ENCODE measurements at regions not wholly inside any gene's neighbourhood (a gene's known extent, or its start where the extent isn't known, plus 50 kb on each side); places are given as distances from the start of the nearest gene placed in this dataset.

DNA sequence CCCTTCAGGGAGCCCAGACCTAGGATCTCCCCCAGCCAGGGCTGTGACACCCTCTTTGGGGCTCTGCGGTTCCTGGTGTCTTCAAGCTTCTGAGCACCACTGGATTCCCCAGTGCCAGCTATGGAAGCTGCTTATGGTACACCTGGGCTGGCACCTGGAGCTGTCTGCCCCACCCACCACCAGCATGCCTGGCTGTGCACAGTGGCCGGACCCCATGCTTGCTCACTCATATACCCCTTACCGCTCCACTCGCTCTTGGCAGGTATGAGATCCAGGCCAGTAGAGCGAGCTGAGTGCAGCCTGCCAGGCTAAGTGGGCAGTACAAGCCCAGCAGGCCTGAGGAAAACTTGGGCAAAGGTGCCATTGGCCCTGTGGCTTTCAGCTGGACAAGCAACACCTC lies 114.0 kb downstream of the DACT1 start:
- H3K36me3 ChIP-seq (replicated peaks in 1 of 2; ENCODE audit: control insufficient read depth in 1 of 2, insufficient read depth in 2 of 2, low read length in 2 of 2), result no peaks in the 10 kb centered on the region
- no peak overlapping the region for H3K4me2 ChIP-seq (ENCODE audit: low read depth, low read length)
- WGBS (ENCODE audit: low lambda C conversion rate), result 100% methylated on average over 5 of the region's 5 CpGs
- no peak overlapping the region for H2AFZ ChIP-seq (ENCODE audit: low read length)
- H3K9me3 ChIP-seq (ENCODE audit: low read length), result no peaks in the 10 kb centered on the region
- H3K27ac ChIP-seq (ENCODE audit: extremely low read length, insufficient read depth, low read length), result no peak overlapping the region
- in situ Hi-C loops (cut with HindIII; ENCODE audit: extremely low pct_ligation_motif_present, low pct_unique_long_range_greater_than_20kb) (no loop called here), intact Hi-C loops (cut with micrococcal nuclease; ENCODE audit: unreplicated experiment) (no loop called here)
- no peaks in the 10 kb centered on the region for H4K20me1 ChIP-seq (ENCODE audit: insufficient read depth, low read length)
- 0 out of 2 replicates have a peak, but pooled peaks cover 8% of the 10 kb centered on the region for H3K4me1 ChIP-seq (ENCODE audit: insufficient read depth, low read length)
- no peak overlapping the region for H3K9ac ChIP-seq (ENCODE audit: insufficient read depth, low read depth, low read length)
- H3K27me3 ChIP-seq (ENCODE audit: control insufficient read depth in 1 of 2, insufficient read depth in 2 of 2, low read length in 2 of 2), result 0 out of 5 replicates have a peak, but pooled peaks cover 0 to 2% of the 10 kb centered on the region in 2 experiments
- no peak overlapping the region for H3K4me3 ChIP-seq (replicated peaks in 1 of 3; ENCODE audit: insufficient read depth in 1 of 3, low read depth in 2 of 3, low read length in 3 of 3)
- FAIRE-seq, result no peak
- CTCF ChIA-PET (ENCODE audit: low intra/inter-chr PET ratio, low total read pairs), result no interaction called here
- TF ChIP-seq ZNF589 (CRISPR knock-in tag; conservative IDR thresholded peaks at IDR 0.05) (no peak), GABPB1 (CRISPR knock-in tag; IDR thresholded peaks at IDR 0.05) (no peak), FOXA1 (IDR thresholded peaks at IDR 0.05) (no peak), FOXA1 (CRISPR knock-in tag; IDR thresholded peaks at IDR 0.05) (no peak), SMAD1 (CRISPR knock-in tag; IDR thresholded peaks at IDR 0.05; ENCODE audit: borderline replicate concordance, low read depth) (no peak), ZEB1 (IDR thresholded peaks at IDR 0.05; ENCODE audit: insufficient replicate concordance, low read depth) (no peak), PHF8 (CRISPR knock-in tag; IDR thresholded peaks at IDR 0.05) (no peak), DMAP1 (CRISPR knock-in tag; IDR thresholded peaks at IDR 0.05) (no peak), WIZ (CRISPR knock-in tag; IDR thresholded peaks at IDR 0.05) (no peak), ZNF326 (CRISPR knock-in tag; IDR thresholded peaks at IDR 0.05; ENCODE audit: borderline replicate concordance) (no peak), ZNF124 (CRISPR knock-in tag; IDR thresholded peaks at IDR 0.05) (no peak), KLF6 (CRISPR knock-in tag; IDR thresholded peaks at IDR 0.05) (no peak), EP300 (IDR thresholded peaks at IDR 0.05; ENCODE audit: low read depth in 2 of 2, low read length in 2 of 2) (no peak), EP300 (CRISPR knock-in tag; IDR thresholded peaks at IDR 0.05; ENCODE audit: borderline replicate concordance) (no peak), BCL6 (CRISPR knock-in tag; IDR thresholded peaks at IDR 0.05) (no peak), ZNF619 (CRISPR knock-in tag; IDR thresholded peaks at IDR 0.05) (no peak), SIN3B (IDR thresholded peaks at IDR 0.05; ENCODE audit: low read length) (no peak)
- TF ChIP-seq, protein P1, sequence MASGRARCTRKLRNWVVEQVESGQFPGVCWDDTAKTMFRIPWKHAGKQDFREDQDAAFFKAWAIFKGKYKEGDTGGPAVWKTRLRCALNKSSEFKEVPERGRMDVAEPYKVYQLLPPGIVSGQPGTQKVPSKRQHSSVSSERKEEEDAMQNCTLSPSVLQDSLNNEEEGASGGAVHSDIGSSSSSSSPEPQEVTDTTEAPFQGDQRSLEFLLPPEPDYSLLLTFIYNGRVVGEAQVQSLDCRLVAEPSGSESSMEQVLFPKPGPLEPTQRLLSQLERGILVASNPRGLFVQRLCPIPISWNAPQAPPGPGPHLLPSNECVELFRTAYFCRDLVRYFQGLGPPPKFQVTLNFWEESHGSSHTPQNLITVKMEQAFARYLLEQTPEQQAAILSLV (CRISPR knock-in tag; IDR thresholded peaks at IDR 0.05; ENCODE audit: borderline replicate concordance), result no peak
- TF ChIP-seq, protein P2, sequence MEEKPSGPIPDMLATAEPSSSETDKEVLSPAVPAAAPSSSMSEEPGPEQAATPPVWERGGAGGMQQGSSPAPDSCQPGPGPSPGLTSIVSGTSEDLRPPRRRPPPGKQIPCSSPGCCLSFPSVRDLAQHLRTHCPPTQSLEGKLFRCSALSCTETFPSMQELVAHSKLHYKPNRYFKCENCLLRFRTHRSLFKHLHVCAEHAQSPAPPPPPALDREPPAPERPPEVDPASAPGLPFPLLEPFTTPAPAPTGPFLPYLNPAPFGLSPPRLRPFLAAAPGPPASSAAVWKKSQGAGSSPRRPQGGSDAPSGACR (CRISPR knock-in tag; IDR thresholded peaks at IDR 0.05), result no peak
- TF ChIP-seq, protein P3, sequence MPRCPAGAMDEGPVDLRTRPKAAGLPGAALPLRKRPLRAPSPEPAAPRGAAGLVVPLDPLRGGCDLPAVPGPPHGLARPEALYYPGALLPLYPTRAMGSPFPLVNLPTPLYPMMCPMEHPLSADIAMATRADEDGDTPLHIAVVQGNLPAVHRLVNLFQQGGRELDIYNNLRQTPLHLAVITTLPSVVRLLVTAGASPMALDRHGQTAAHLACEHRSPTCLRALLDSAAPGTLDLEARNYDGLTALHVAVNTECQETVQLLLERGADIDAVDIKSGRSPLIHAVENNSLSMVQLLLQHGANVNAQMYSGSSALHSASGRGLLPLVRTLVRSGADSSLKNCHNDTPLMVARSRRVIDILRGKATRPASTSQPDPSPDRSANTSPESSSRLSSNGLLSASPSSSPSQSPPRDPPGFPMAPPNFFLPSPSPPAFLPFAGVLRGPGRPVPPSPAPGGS (CRISPR knock-in tag; IDR thresholded peaks at IDR 0.05), result no peak
- TF ChIP-seq, protein P4, sequence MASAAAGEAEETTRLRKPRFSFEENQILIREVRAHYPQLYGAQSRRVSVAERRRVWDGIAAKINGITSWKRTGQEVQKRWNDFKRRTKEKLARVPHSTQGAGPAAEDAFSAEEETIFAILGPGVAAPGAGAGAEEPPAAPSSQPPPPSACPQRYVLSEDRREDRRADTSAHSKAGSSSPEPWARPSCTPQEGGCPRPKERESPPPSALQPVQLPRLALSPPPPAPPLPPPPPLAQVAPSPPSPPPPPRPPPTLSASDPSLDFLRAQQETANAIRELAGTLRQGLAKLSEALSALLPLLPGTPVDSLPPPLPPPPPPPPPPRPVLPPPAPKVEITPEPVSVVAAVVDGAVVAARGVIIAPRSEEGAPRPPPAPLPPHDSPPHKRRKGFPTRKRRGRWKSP (CRISPR knock-in tag; IDR thresholded peaks at IDR 0.05), result no peak
- TF ChIP-seq, protein P5, sequence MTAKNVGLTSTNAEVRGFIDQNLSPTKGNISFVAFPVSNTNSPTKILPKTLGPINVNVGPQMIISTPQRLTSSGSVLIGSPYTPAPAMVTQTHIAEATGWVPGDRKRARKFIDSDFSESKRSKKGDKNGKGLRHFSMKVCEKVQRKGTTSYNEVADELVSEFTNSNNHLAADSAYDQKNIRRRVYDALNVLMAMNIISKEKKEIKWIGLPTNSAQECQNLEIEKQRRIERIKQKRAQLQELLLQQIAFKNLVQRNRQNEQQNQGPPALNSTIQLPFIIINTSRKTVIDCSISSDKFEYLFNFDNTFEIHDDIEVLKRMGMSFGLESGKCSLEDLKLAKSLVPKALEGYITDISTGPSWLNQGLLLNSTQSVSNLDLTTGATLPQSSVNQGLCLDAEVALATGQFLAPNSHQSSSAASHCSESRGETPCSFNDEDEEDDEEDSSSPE (CRISPR knock-in tag; IDR thresholded peaks at IDR 0.05), result no peak
- POLR2A ChIA-PET, result no interaction called here
- no peak for DNase-seq (ENCODE audit: low spot score)
- no peak for ATAC-seq
- H3K79me2 ChIP-seq (ENCODE audit: insufficient read depth, low read length), result no peaks in the 10 kb centered on the region
- no TSS peak for BruUV-seq (replicated peaks)

Data from HepG2 (cell line).